ENCODE measurements at regions not wholly inside any gene's neighbourhood (a gene's known extent, or its start where the extent isn't known, plus 50 kb on each side); places are given as distances from the start of the nearest gene placed in this dataset.

DNA sequence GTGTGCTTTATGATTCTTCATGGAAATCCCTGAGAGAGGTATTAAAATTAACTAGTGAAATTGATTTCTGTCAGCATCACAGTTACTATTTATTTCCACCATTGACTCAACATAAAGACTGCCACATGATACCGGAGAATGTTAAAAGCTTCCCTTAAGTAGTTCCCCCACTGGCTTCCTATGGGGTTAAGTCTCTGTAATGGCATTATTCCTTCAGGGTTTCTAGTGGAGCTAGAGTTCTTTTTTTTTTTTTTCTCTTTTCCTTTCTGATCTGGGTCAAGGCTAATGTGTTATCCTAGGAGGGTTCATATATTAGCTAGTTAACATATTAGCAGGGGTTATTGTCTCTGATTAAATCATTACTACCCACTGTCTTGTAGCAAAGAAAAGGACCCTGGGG is 1919.1 kb upstream of the PIK3C3 start:
- no peaks in the 10 kb centered on the region for H3K36me3 ChIP-seq
- TF ChIP-seq, protein P1, sequence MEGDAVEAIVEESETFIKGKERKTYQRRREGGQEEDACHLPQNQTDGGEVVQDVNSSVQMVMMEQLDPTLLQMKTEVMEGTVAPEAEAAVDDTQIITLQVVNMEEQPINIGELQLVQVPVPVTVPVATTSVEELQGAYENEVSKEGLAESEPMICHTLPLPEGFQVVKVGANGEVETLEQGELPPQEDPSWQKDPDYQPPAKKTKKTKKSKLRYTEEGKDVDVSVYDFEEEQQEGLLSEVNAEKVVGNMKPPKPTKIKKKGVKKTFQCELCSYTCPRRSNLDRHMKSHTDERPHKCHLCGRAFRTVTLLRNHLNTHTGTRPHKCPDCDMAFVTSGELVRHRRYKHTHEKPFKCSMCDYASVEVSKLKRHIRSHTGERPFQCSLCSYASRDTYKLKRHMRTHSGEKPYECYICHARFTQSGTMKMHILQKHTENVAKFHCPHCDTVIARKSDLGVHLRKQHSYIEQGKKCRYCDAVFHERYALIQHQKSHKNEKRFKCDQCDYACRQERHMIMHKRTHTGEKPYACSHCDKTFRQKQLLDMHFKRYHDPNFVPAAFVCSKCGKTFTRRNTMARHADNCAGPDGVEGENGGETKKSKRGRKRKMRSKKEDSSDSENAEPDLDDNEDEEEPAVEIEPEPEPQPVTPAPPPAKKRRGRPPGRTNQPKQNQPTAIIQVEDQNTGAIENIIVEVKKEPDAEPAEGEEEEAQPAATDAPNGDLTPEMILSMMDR (IDR thresholded peaks at IDR 0.05), result no peak
- no peak for TF ChIP-seq EP300 (IDR thresholded peaks at IDR 0.05)
- TF ChIP-seq POLR2A (IDR thresholded peaks at IDR 0.05), result no peak
- TF ChIP-seq POLR2AphosphoS5 (IDR thresholded peaks at IDR 0.05), result no peak
- no peaks in the 10 kb centered on the region for H3K4me1 ChIP-seq
- WGBS, 2 donors, result 96 to 100% methylated on average over 1 of the region's 1 CpG
- DNase-seq (no peak), ATAC-seq (ENCODE audit: low FRiP score in 2 of 2) (no peak)
- H3K27ac ChIP-seq, result no peak overlapping the region
- no peaks in the 10 kb centered on the region for H3K27me3 ChIP-seq
- no peaks in the 10 kb centered on the region for H3K9me3 ChIP-seq
- H3K4me3 ChIP-seq, result no peak overlapping the region

DNA sequence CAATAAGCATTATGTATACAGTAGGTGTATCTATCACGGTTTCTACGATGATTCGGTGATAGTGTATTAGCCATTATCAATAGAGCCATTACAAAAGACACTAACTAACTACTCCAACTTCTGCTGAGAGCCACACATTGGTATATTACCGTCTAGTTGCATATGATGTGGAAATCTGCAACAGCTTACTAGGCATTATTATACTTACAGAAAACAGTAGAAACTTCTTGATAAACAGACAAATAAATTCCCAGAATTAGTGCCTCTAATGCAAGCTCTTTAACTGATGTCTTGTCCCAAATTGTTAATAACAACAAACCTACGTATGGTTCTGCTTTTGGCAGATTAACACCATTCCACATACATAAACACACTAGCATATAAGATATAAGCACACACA is 1923.0 kb upstream of the PIK3C3 start:
- H3K4me1 ChIP-seq, result no peaks in the 10 kb centered on the region
- no peaks in the 10 kb centered on the region for H3K9me3 ChIP-seq
- TF ChIP-seq POLR2AphosphoS5 (IDR thresholded peaks at IDR 0.05) (no peak), EP300 (IDR thresholded peaks at IDR 0.05) (no peak), POLR2A (IDR thresholded peaks at IDR 0.05) (no peak)
- TF ChIP-seq, protein P1 (IDR thresholded peaks at IDR 0.05), result no peak
- DNase-seq (no peak), ATAC-seq (ENCODE audit: low FRiP score in 2 of 2) (no peak)
- H3K27ac ChIP-seq, result no peak overlapping the region
- H3K27me3 ChIP-seq, result no peaks in the 10 kb centered on the region
- WGBS, 2 donors, result 83 to 84% methylated on average over 5 of the region's 5 CpGs
- no peaks in the 10 kb centered on the region for H3K36me3 ChIP-seq
- no peak overlapping the region for H3K4me3 ChIP-seq

DNA sequence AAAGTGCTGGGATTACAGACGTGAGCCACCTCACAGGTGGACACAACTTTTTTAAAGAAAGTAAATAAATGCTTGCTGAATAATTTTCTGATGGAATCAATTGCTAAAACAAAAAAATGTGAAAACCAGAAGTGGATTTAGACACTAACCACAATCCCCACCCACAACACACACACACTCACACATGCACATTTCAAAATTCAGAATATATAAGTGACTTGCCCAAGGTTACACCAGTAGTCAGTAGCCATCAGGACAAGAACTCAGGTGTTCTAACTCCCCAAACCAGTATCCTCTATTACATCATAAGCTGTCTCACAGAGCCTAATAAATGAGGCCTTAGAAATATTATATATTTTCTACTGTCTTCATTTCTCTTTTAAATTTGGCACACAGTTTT is 1923.6 kb upstream of the PIK3C3 start:
- WGBS, 2 donors, result 63 to 77% methylated on average over 1 of the region's 1 CpG
- no peak for DNase-seq
- Histone ChIP-seq H3K36me3 (no peaks in the 10 kb centered on the region), H3K4me3 (no peak overlapping the region), H3K27me3 (no peaks in the 10 kb centered on the region), H3K9me3 (no peaks in the 10 kb centered on the region), H3K27ac (no peak overlapping the region), H3K4me1 (no peaks in the 10 kb centered on the region)
- TF ChIP-seq POLR2A (IDR thresholded peaks at IDR 0.05), result no peak
- TF ChIP-seq EP300 (IDR thresholded peaks at IDR 0.05), result no peak
- TF ChIP-seq, protein P1 (IDR thresholded peaks at IDR 0.05), result no peak
- no peak for ATAC-seq (ENCODE audit: low FRiP score in 2 of 2)

DNA sequence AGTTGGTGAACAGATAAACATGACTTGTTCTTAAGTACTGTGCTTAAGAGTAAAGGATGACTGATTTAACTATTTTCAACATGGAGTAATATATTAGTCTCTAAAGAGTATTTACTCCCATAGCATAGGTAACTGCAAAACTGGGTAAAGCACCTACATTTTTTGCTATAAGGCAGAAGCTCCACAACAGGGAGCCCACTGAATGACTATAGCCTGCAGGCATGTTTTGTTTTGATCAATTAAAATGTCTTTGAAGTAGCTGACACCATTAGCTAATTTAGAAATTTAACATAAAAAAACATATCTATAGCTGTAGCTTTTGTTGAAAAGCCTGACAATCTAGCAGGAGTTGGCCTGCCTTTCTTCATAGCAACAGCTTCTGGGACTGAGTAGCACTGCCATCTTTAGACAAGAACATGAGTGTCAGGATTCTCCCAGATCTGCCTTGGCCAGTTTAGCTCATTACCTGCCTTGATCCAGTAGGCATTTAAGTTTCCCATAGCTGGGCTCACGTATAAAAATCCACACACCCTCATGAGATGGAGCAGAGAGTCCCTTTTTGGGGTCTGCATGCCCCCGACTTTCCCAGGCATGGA is 1935.1 kb upstream of the PIK3C3 start:
- no peak for ATAC-seq (ENCODE audit: low FRiP score in 2 of 2)
- H3K27ac ChIP-seq, result no peak overlapping the region
- no peaks in the 10 kb centered on the region for H3K4me1 ChIP-seq
- no peaks in the 10 kb centered on the region for H3K36me3 ChIP-seq
- no peak overlapping the region for H3K4me3 ChIP-seq
- no peaks in the 10 kb centered on the region for H3K27me3 ChIP-seq
- no peaks in the 10 kb centered on the region for H3K9me3 ChIP-seq
- no peak for TF ChIP-seq EP300 (IDR thresholded peaks at IDR 0.05)
- no peak for TF ChIP-seq POLR2A (IDR thresholded peaks at IDR 0.05)
- TF ChIP-seq POLR2AphosphoS5 (IDR thresholded peaks at IDR 0.05), result no peak
- TF ChIP-seq, protein P1 (IDR thresholded peaks at IDR 0.05), result no peak
- no peak for DNase-seq
- WGBS, 2 donors, result 66 to 67% methylated on average over 2 of the region's 2 CpGs

DNA sequence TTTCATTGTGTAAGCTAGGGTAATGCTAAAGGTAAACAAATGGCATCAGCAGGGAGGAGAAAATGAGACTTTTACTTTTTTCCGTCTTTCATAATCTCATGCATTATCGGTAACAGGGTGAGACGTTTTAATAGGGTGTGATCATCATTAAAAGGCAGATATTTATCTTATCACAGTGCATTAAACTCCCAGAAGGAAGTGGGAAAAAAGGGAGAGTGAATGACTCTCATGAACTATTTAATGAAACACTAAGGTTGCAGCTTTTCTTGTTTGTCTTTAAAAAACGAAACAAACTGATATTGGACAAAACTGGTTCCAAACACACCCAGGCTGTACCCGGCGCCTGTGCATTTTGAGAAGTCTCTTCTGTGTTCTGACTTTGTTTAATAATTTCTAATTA is 1936.8 kb upstream of the PIK3C3 start:
- no peaks in the 10 kb centered on the region for H3K4me1 ChIP-seq
- H3K36me3 ChIP-seq, result no peaks in the 10 kb centered on the region
- DNase-seq, result no peak
- WGBS, 2 donors, result 53 to 58% methylated on average over 6 of the region's 6 CpGs
- no peaks in the 10 kb centered on the region for H3K27me3 ChIP-seq
- no peaks in the 10 kb centered on the region for H3K9me3 ChIP-seq
- peak overlapping the region in 1 of 4 donors; percentile 8 for H3K4me3 ChIP-seq
- H3K27ac ChIP-seq, result no peak overlapping the region
- ATAC-seq (ENCODE audit: low FRiP score in 2 of 2), result no peak
- TF ChIP-seq POLR2AphosphoS5 (IDR thresholded peaks at IDR 0.05) (no peak), EP300 (IDR thresholded peaks at IDR 0.05) (no peak), POLR2A (IDR thresholded peaks at IDR 0.05) (no peak)
- TF ChIP-seq, protein P1 (IDR thresholded peaks at IDR 0.05), result no peak
